Adrenal gland (tissue), 9 donors: ENCODE measurements at regions not wholly inside any gene's neighbourhood (a gene's known extent, or its start where the extent isn't known, plus 50 kb on each side); places are given as distances from the start of the nearest gene placed in this dataset.

Experiments
- DNase-seq, 7 donors: peaks; one replicate each; pipeline ENCODE4 v3.0.0-alpha.2; 2019 to 2020
- H3K27ac ChIP-seq, 5 donors: fragments of 200-600 bp; sonication (generic) in 4 of 5; 1 replicate in 3 of 5; 2 replicates in 2 of 5; pipeline versions ENCODE4 v1.5.1 to v1.8.0; 2016 to 2020; ENCODE audit warnings: mild to moderate bottlenecking in 1 of 5
- H3K27me3 ChIP-seq: fragments of 200-600 bp; 2 replicates; pipeline ENCODE4 v1.8.0; 2021
- H3K36me3 ChIP-seq, 2 donors: fragments of 200-600 bp; replicated peaks in 1 of 2; 1 replicate in 1 of 2; 2 replicates in 1 of 2; pipeline versions ENCODE4 v1.5.1 to v1.8.0; 2018 to 2022
- H3K4me1 ChIP-seq, 2 donors: fragments of 200-600 bp; replicated peaks in 1 of 2; 1 replicate in 1 of 2; 2 replicates in 1 of 2; pipeline versions ENCODE4 v1.5.1 to v1.8.0; 2018 to 2021
- H3K4me3 ChIP-seq, 4 donors: fragments of 200-600 bp; sonication (generic) in 3 of 4; one replicate each; pipeline ENCODE4 v1.5.1; 2016 to 2018
- H3K9me3 ChIP-seq, 3 donors: fragments of 200-600 bp; sonication (generic) in 1 of 3; replicated peaks in 1 of 3; 1 replicate in 2 of 3; 2 replicates in 1 of 3; pipeline versions ENCODE4 v1.5.1 to v1.8.0; 2016 to 2021
- POLR2A ChIP-seq, 2 donors: fragments of 450-650 bp; IDR thresholded peaks; one replicate each; pipeline ENCODE4 v1.6.1; 2017; ENCODE audit warnings: antibody characterized with exemption in 2 of 2, mild to moderate bottlenecking in 2 of 2, moderate library complexity in 1 of 2
- WGBS, 4 donors: extraction: QIAGEN DNeasy Blood & Tissue Kit in 2 of 4; methylation state at CpG; one replicate each; pipeline versions ENCODE4 v1.1.5 to v1.1.7; 2013 to 2017; 5-methylcytosine and 5-hydroxymethylcytosine counted together
- intact Hi-C, 2 donors: fragments of 100-400 bp; cut with DNase I; formaldehyde crosslinking; loops; one replicate each; pipeline versions ENCODE4 v1.14.1 to v1.15.0; 2022 to 2023
- TF ChIP-seq, protein P1 (sequence below), 6 experiments: fragments of 450-650 bp in 4 of 6; fragments of 200-600 bp in 2 of 6; sonication (generic) in 1 of 6; IDR thresholded peaks; 1 replicate in 5 of 6; 2 replicates in 1 of 6; pipeline versions ENCODE4 v1.5.1 to v1.8.0; 2016 to 2021; ENCODE audit warnings: antibody characterized with exemption in 6 of 6, mild to moderate bottlenecking in 2 of 6, moderate library complexity in 1 of 6
- donor health status: healthy with polysubstance abuse.
- donor health status: Bipolar disorder and iron deficiency.
- donor health status: DM: yes; HTN: yes; CAD: no.
- donor health status: DM: no; HTN: no; CAD: no.
- donor health status: DM: no; HTN: no; CAD: no.

GRCh38 chr15:61731099-61731498 lies 329.1 kb downstream of the VPS13C start:
- Histone ChIP-seq H3K27ac (no peak overlapping the region), H3K27me3 (no peaks in the 10 kb centered on the region), H3K4me1 (no peaks in the 10 kb centered on the region), H3K4me3 (no peak overlapping the region), H3K36me3 (no peaks in the 10 kb centered on the region), H3K9me3 (no peaks in the 10 kb centered on the region)
- DNase-seq, result no peak
- intact Hi-C loops, result no loop called here
- 42 to 47% (median 45%) methylated on average over 3 of the region's 3 CpGs for WGBS, 4 donors
- TF ChIP-seq, protein P1, sequence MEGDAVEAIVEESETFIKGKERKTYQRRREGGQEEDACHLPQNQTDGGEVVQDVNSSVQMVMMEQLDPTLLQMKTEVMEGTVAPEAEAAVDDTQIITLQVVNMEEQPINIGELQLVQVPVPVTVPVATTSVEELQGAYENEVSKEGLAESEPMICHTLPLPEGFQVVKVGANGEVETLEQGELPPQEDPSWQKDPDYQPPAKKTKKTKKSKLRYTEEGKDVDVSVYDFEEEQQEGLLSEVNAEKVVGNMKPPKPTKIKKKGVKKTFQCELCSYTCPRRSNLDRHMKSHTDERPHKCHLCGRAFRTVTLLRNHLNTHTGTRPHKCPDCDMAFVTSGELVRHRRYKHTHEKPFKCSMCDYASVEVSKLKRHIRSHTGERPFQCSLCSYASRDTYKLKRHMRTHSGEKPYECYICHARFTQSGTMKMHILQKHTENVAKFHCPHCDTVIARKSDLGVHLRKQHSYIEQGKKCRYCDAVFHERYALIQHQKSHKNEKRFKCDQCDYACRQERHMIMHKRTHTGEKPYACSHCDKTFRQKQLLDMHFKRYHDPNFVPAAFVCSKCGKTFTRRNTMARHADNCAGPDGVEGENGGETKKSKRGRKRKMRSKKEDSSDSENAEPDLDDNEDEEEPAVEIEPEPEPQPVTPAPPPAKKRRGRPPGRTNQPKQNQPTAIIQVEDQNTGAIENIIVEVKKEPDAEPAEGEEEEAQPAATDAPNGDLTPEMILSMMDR (IDR thresholded peaks at IDR 0.05), result no peak
- no peak for TF ChIP-seq POLR2A (IDR thresholded peaks at IDR 0.05)

GRCh38 chr15:61729646-61730045 lies 330.6 kb downstream of the VPS13C start:
- H3K4me3 ChIP-seq, result no peak overlapping the region
- H3K9me3 ChIP-seq, result no peaks in the 10 kb centered on the region
- H3K36me3 ChIP-seq, result no peaks in the 10 kb centered on the region
- intact Hi-C loops, result no loop called here
- no peak overlapping the region for H3K27ac ChIP-seq
- H3K27me3 ChIP-seq, result no peaks in the 10 kb centered on the region
- WGBS, 4 donors, result 87 to 95% (median 89%) methylated on average over 2 of the region's 2 CpGs
- no peak for DNase-seq
- TF ChIP-seq, protein P1 (IDR thresholded peaks at IDR 0.05), result no peak
- no peak for TF ChIP-seq POLR2A (IDR thresholded peaks at IDR 0.05)
- H3K4me1 ChIP-seq, result no peaks in the 10 kb centered on the region

DNA sequence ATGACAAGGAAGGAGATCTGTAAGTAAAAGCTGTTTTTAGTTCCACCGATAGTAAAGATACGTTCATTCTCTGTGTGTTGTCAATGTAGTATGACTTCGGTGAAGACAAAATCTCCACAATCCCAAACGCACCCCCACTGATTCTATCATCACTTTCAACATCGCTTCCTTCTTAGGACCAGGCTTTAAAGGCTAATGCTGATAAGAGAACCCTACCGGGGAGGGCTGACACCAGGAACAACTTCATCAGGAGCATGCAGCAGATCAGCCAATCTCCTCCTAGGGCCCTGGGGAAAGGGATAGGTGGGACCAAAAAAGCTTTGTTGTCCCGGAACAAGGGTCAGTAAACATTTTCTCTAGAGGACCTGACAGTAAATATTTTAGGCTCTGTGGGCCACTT lies 334.1 kb downstream of the VPS13C start:
- WGBS, 4 donors, result 80 to 84% (median 81%) methylated on average over 7 of the region's 7 CpGs

DNA sequence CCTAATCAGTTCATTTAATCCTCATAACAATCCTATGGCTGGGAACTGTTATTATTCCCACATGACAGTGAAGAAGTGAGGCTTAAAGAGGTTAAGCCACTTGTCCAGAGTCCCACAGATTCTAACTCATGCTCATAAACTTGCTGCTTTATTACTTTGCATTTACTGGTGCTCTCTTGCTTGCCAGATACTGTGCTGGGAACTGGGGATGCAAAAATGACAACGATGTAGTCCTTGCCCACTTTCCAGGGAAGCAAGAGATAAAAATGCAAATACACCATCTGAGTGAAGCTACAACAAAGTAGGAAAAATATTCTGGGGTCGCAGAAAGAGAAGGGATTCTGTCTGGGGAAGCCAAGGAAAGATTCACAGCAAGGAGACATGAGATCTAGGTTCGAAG lies 335.0 kb downstream of the VPS13C start:
- no peaks in the 10 kb centered on the region for H3K9me3 ChIP-seq
- intact Hi-C loops, result no loop called here
- no peak overlapping the region for H3K4me3 ChIP-seq
- 56 to 67% (median 63%) methylated on average over 3 of the region's 3 CpGs for WGBS, 4 donors
- H3K36me3 ChIP-seq, result no peaks in the 10 kb centered on the region
- H3K27ac ChIP-seq, result no peak overlapping the region
- H3K4me1 ChIP-seq, result no peaks in the 10 kb centered on the region
- no peak for DNase-seq
- TF ChIP-seq, protein P1 (IDR thresholded peaks at IDR 0.05), result no peak
- TF ChIP-seq POLR2A (IDR thresholded peaks at IDR 0.05), result no peak
- H3K27me3 ChIP-seq, result no peaks in the 10 kb centered on the region

More for the DNA sequence above, 334.1 kb downstream of the VPS13C start:
- no peaks in the 10 kb centered on the region for H3K9me3 ChIP-seq
- no peaks in the 10 kb centered on the region for H3K4me1 ChIP-seq
- no peak overlapping the region for H3K4me3 ChIP-seq
- intact Hi-C loops, result no loop called here
- H3K27ac ChIP-seq, result no peak overlapping the region
- H3K27me3 ChIP-seq, result no peaks in the 10 kb centered on the region
- no peaks in the 10 kb centered on the region for H3K36me3 ChIP-seq
- TF ChIP-seq, protein P1 (IDR thresholded peaks at IDR 0.05), result no peak
- no peak for TF ChIP-seq POLR2A (IDR thresholded peaks at IDR 0.05)
- no peak for DNase-seq
